GM19452 (cell line): ENCODE measurements at regions not wholly inside any gene's neighbourhood (a gene's known extent, or its start where the extent isn't known, plus 50 kb on each side); places are given as distances from the start of the nearest gene placed in this dataset.
"Not testable (repeated sequence)": the region's sequence is repeated elsewhere in the genome, so short reads cannot be mapped to it uniquely, and the experiment has no call there.

ENCODE experiments used
- ATAC-seq: cut with Tn5 transposase; IDR thresholded peaks from one replicate; pipeline ENCODE4 v1.9.1; 2021; ENCODE audit not compliant: unreplicated experiment

DNA sequence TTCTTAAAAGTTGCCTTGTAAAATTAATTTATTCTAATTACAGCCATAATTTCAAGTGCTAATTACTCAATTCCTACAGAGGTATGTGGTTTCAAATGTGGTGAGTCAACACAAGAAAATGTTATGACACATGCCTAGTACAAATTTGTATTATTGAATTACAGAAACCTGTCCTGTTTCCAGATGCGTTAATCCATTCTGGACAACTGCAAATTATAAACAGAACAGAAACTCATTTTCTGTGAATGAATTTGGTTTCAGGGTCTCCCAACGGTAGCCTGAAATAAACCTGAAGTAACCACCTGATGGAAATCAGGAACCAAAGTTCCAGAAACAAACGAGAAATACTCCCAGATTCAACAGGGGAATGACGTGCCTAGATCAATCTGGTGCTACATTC is 328.6 kb upstream of the F9 start:
- ATAC-seq = no peak

GRCh38 chrX:139200793-139201192 is 329.7 kb upstream of the F9 start:
- ATAC-seq = no peak

GRCh38 chrX:139200346-139200745 is 330.2 kb upstream of the F9 start:
- ATAC-seq = no peak

DNA sequence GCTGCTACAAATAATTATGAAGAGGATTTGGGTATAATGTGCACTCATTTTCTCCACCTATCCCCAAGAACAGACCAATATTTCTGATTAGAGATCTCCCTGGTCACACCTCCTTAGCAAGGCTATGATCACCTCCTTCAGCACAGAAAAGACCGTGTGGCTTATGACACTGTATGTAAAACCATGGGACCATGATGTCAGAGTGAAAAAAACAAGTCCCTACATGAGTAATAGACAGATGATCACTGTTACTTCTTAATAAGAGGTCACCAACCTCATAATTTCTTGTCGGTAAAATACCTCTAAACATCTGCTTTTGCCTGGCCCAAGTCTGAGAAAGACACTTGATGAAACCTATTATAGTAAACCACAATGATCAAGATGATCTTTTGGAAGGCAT is 330.6 kb upstream of the F9 start:
- no peak for ATAC-seq

DNA sequence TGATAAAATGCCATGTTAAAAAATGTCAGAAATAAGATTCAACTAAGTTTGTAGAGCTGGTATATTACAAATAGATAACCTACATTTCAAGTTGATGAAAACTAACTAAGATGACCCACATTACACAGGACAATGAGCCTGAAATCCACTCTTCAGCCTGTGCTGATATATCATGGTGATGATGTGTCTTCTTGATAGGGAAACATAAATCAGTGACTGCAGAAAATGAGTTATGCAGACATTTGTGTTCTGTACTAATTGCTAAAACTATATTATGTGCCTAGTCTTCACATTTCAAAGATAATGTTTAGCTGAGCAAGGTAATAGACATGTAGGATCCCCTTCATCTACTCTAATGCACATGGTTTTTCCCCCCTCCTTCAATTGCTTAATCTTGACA is 331.6 kb upstream of the F9 start:
- ATAC-seq = no peak

DNA sequence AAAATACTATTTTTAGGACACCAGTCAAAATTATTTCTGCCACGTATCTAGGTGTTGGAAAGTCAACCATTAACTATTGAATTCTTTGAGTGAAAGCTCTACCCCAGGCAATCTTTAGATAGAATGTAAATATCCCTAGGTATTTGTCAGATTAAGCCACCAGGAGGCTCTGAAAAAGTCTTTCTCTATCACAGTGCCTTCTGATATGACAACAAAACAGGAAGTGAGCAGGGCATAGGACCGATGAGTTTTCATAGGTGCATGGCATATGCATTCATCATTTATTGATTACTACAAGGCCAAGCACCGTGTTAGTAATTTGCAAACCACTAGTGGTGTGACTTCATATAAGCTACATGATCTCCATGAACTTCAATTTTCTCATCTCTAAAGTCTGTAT is 333.6 kb upstream of the F9 start:
- ATAC-seq = no peak

DNA sequence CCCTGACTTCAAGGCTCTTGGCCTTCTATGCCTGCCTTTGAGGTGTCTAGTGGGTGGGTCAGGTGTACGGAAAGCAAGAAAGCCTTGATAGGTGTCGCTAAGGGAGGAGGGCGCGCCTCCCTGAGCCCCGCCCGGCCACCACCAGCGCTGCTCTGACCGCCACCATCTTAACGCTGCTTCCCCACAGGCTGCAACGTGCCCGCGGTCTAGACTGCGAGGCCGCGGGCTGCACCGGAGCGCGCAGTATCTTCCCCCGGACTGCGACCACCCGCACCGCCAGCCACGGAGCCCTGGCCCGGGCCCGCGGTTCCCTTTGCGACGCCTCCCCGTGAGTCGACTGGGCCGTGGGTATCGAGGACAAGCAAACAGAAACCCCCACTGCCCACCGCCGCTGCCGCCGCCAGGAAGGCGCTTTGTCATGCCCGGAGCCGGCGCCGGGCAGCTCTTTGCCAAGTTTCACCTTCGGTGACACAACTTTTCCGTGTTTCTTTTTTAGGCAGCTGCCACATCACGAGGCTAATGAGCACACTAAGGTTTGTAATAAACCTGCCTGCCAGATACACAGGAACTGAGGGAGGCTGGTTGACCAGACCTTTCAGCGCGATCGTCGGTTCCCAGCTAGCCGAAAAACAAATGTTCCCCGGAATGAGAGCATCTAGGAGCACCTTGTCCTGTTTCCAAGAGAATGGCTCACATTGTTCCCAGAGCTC is 335.8 kb upstream of the F9 start:
- no peak for ATAC-seq

DNA sequence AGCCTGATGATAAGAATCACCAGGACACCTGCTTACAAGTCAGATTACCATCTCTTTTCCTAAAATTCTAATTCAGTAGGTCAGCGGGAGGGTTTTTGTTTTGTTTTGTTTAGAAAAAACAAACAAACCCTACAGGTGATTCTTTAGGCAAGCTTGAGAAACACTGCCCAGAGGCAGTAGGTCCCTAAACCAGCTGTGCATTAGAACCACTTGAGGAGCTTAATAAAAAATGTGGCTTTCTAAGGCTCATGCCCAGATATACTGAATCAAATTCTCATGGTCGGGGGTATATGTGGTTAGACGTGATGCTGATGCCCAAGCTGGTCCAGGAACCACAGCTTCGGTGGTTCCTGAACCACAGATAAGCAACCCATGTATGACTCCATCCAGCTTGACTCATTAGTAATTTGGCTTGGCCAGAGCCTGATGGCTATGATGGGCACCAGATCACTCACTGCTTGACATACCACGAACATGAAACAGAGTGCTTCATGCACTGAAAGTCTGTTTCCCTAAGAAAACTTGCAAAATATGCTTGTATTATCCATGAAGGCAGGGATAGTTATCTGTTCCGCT is 338.1 kb upstream of the F9 start:
- ATAC-seq = no peak

GRCh38 chrX:139191746-139192385 is 338.7 kb upstream of the F9 start:
- no peak for ATAC-seq

DNA sequence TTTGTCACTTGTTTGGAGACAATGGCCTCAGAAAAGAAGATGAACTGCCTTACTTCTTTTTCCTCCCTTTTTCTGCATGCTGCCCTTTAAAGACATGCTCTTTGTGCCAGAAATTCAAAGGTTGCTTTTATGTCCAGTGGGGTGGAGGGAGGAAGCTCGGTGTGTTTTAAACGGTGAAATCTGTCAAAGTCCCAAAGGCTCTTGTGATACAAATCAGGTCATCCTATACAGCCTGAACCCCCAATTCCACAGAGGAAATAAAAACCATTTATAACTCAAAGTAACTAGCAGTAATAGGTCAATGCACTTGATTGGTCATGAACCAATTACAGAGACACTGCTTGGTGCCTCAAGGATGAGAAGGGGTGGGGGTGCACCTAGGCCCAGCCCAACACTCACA is 339.3 kb upstream of the F9 start:
- ATAC-seq = no peak

- ATAC-seq = no peak
Measured at GRCh38 chrX:139187738-139188137, 342.8 kb upstream of the F9 start.

DNA sequence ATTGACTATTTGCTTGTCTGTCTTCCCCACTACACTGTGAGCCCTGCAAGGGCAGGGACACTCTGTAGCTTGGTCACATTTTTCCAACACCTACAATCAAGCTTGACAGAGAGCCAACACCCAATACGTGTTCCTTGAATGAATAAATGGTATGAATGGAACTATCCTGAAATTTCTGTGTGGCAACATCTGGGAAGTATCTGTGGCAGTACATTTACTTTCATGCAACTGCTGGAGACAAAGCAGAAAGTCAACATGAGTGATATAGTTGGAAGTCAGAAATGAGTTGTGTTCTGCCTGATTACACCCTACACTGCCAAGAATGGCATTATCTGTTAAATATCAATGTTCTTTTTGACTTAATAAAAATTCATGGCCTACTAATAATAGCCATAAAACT is 343.5 kb upstream of the F9 start:
- no peak for ATAC-seq

- peak; percentile 87 for ATAC-seq
Measured at GRCh38 chrX:139179592-139179991, 350.9 kb upstream of the F9 start.

DNA sequence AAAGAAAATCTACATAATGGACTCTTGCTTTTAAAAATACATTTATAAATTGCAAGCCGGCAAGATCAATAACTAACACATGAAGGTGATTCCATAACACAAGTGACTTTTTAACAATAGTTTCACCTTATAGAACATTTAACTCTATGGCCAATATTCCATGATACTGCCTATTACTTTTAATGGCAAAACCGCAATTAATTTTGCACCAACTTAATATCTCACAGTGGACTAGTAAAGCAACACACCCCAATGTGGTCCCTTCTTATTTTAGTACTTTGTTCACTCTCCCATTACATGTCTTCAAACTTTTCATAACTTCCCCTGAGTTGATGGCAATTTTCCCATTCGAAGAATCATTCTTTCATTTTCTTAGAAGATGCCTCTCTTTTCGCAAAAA is 351.6 kb upstream of the F9 start:
- no peak for ATAC-seq

DNA sequence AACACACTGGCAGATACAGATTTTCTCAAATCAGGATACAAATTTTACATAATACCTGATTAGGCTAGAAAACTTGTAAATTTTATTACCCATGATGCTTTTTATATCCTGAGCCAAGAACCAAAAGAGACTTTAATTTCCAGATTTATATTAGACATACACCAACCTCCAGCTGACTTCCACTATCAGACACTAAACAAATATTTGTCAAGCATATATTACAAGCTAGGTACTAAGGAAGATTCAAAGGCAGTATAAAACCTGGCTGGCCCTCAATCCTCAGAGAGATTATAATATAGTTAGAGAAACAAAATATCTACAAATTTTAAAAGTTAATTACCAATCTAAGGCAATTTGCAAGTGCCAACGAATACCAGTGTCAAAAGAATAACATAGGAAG is 357.8 kb upstream of the F9 start:
- no peak for ATAC-seq

- no peak for ATAC-seq
Measured at GRCh38 chrX:139170526-139171173, 359.9 kb upstream of the F9 start.

- no peak for ATAC-seq
Measured at GRCh38 chrX:139167282-139167681, 363.3 kb upstream of the F9 start.

DNA sequence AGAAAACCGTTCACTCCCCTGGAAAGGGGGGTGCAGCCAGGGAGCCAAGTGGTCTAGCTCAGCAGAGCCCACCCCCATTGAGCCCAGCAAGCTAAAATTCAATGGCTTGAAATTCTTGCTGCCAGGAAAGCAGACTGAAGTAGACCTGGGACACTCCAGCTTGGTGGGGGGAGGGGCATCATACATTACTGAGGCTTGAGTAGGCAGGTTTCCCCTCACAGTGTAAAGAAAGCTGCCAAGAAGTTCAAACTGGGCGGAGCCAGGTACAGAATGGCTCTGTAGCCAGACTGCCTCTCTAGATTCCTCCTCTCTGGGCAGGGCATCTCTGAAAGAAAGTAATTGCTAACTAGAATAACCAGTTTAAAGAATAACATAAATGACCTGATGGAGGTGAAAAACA is 372.3 kb upstream of the F9 start:
- no peak for ATAC-seq

GRCh38 chrX:139156356-139156755 is 374.2 kb upstream of the F9 start:
- no peak for ATAC-seq

DNA sequence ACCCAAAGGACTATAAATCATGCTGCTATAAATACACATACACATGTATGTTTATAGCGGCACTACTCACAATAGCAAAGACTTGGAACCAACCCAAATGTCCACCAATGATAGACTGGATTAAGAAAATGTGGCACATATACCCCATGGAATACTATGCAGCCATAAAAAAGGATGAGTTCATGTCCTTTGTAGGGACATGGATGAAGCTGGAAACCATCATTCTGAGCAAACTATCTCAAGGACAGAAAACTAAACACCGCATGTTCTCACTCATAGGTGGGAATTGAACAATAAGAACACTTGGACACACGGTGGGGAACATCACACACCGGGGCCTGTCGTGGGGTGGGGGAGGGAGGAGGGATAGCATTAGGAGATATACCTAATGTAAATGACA is 383.9 kb upstream of the F9 start:
- not testable (repeated sequence) for ATAC-seq

DNA sequence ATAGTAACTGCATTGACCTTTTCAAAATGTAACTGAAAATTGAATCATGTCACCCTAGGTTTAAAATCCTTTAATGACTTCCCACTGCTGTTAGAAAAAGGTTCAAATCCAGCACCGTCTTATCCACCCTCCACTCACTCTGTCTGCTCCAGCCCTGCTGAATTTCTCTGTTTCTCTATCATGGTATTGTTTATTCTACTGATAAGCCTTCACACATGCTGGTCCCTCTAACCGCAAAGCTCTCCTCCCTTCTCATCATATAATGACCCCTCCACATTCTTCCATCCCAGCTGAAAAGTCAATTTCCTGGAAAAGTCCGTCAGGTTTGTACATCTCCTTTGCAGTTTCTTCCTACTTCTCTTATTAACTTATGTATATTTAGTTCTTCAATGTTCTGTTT is 389.2 kb upstream of the F9 start:
- no peak for ATAC-seq

- ATAC-seq = no peak
Measured at GRCh38 chrX:139134316-139134715, 396.2 kb upstream of the F9 start.
